ENCODE measurements at regions not wholly inside any gene's neighbourhood (a gene's known extent, or its start where the extent isn't known, plus 50 kb on each side); places are given as distances from the start of the nearest gene placed in this dataset.

DNA sequence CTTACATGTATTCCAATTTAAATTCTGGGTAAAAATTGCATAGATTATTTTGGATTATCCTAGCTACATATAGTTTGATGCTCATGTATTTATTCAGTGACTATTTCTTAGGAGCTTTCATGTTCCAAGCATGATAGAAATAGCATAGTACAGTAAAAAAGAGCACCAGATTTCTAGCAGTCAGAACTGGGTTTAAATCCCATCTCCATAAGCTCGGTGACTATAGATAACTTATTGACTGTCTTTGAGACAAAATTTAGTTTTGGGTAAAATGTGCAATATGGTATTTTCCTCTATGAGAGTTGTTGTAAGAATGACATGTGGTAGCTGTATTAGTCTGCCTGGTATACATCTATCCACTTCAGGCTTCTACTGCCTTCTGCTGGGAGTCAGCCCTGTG is 889.6 kb downstream of the DTWD2 start:
- TF ChIP-seq, protein P1, sequence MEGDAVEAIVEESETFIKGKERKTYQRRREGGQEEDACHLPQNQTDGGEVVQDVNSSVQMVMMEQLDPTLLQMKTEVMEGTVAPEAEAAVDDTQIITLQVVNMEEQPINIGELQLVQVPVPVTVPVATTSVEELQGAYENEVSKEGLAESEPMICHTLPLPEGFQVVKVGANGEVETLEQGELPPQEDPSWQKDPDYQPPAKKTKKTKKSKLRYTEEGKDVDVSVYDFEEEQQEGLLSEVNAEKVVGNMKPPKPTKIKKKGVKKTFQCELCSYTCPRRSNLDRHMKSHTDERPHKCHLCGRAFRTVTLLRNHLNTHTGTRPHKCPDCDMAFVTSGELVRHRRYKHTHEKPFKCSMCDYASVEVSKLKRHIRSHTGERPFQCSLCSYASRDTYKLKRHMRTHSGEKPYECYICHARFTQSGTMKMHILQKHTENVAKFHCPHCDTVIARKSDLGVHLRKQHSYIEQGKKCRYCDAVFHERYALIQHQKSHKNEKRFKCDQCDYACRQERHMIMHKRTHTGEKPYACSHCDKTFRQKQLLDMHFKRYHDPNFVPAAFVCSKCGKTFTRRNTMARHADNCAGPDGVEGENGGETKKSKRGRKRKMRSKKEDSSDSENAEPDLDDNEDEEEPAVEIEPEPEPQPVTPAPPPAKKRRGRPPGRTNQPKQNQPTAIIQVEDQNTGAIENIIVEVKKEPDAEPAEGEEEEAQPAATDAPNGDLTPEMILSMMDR (IDR thresholded peaks at IDR 0.05; ENCODE audit: low read depth, low read length, poor library complexity, severe bottlenecking) = no peak
- TF ChIP-seq EZH2phosphoT487 (IDR thresholded peaks at IDR 0.05; ENCODE audit: borderline replicate concordance, low read length) = no peak
